NCI-H1417 treated with DMSO at 0.1 percent for 48 hours (cell line): ENCODE measurements at regions not wholly inside any gene's neighbourhood (a gene's known extent, or its start where the extent isn't known, plus 50 kb on each side); places are given as distances from the start of the nearest gene placed in this dataset.

Experiments
- DNase-seq: peaks from one replicate; lab custom pipeline; 2025; lab: John Stamatoyannopoulos, UW

GRCh38 chr7:12518920-12519681, 51.4 kb upstream of the SCIN start:
- DNase-seq = no peak

GRCh38 chr7:12519682-12520009, 50.9 kb upstream of the SCIN start:
- DNase-seq = no peak
